ENCODE measurements at regions not wholly inside any gene's neighbourhood (a gene's known extent, or its start where the extent isn't known, plus 50 kb on each side); places are given as distances from the start of the nearest gene placed in this dataset.

- TF ChIP-seq EZH2phosphoT487 (IDR thresholded peaks at IDR 0.05; ENCODE audit: borderline replicate concordance) (no peak), POLR2A (IDR thresholded peaks at IDR 0.05; ENCODE audit: borderline replicate concordance, extremely low read depth, insufficient read depth, insufficient read length) (no peak), MAX (IDR thresholded peaks at IDR 0.05) (no peak), SIN3A (IDR thresholded peaks at IDR 0.05; ENCODE audit: low read depth) (no peak), TCF7L2 (IDR thresholded peaks at IDR 0.05; ENCODE audit: borderline replicate concordance, extremely low read depth, insufficient read depth, insufficient read length) (no peak), CTCF (IDR thresholded peaks at IDR 0.05 in 2 of 3, conservative IDR thresholded peaks at IDR 0.05 in 1 of 3; ENCODE audit: borderline replicate concordance in 1 of 3, insufficient read depth in 1 of 3, low read depth in 2 of 3, low read length in 2 of 3) (no peak), ZFX (IDR thresholded peaks at IDR 0.05) (no peak), EZH2 (IDR thresholded peaks at IDR 0.05) (no peak), FOSL1 (IDR thresholded peaks at IDR 0.05; ENCODE audit: low read depth) (no peak), YY1 (IDR thresholded peaks at IDR 0.05; ENCODE audit: extremely low read depth, insufficient replicate concordance, low read depth, low read length) (no peak), EGR1 (IDR thresholded peaks at IDR 0.05; ENCODE audit: low read depth) (no peak), ZBTB33 (IDR thresholded peaks at IDR 0.05; ENCODE audit: extremely low read depth, insufficient replicate concordance, low read length) (no peak)
These were observed 161.5 kb upstream of the AGR3 start for GRCh38 chr7:17043012-17043877.

Measured in HCT116 (cell line).